BE2C (cell line): ENCODE measurements at regions not wholly inside any gene's neighbourhood (a gene's known extent, or its start where the extent isn't known, plus 50 kb on each side); places are given as distances from the start of the nearest gene placed in this dataset.
A peak's percentile ranks its signal among the peaks of the same experiment; 100 is the strongest.

Experiments
- DNase-seq: peaks from one replicate; pipeline ENCODE4 v3.0.0-alpha.2; 2020
- H3K27me3 ChIP-seq: fragments of 250-450 bp; sonication (Bioruptor Pico); 2 replicates; pipeline ENCODE4 v1.5.1; 2020; ENCODE audit warnings: mild to moderate bottlenecking
- H3K36me3 ChIP-seq: fragments of 250-450 bp; sonication (Bioruptor Pico); 2 replicates; pipeline ENCODE4 v1.5.1; 2020; ENCODE audit warnings: mild to moderate bottlenecking
- H3K4me1 ChIP-seq: fragments of 250-450 bp; sonication (Bioruptor Pico); 2 replicates; pipeline ENCODE4 v1.5.1; 2020
- H3K4me3 ChIP-seq: 2 replicates; pipeline ENCODE4 v1.5.1; 2011; ENCODE audit warnings: low read depth, low read length
- H3K9me3 ChIP-seq: fragments of 250-450 bp; sonication (Bioruptor Pico); 2 replicates; pipeline ENCODE4 v1.5.1; 2020
- CTCF ChIP-seq: IDR thresholded peaks from 2 replicates; pipeline ENCODE4 v1.5.1; 2012; ENCODE audit warnings: mild to moderate bottlenecking, low read depth, low read length

- no peak for DNase-seq
- no peak overlapping the region for H3K4me3 ChIP-seq
- H3K27me3 ChIP-seq = no peaks in the 10 kb centered on the region
- peaks cover 9% of the 10 kb centered on the region for H3K4me1 ChIP-seq
- no peak for TF ChIP-seq CTCF
- no peaks in the 10 kb centered on the region for H3K9me3 ChIP-seq
- H3K36me3 ChIP-seq = no peaks in the 10 kb centered on the region
Observed at GRCh38 chr5:157924490-157924889, 65.5 kb upstream of the CLINT1 start.

DNA sequence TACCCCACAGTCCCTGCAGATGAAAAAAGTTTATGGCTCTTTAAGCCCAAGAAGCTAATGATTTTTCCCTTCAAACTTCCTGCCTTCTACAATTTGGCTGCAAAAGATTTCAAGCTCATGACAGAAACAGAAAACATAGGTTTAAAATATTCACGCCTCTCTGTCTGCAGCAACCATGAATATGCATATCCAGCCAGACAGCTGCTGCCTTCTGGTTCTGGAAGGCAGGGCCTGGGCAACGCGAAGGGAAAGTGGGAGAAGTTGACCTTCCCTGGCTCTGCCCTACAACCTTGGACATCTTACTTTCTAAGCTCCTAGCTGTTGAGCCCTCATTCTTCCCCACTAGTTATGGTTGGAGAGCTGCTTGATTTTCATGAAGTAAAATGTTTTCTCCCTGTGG, 64.8 kb upstream of the CLINT1 start:
- H3K36me3 ChIP-seq = no peaks in the 10 kb centered on the region
- DNase-seq = no peak
- H3K9me3 ChIP-seq = no peaks in the 10 kb centered on the region
- TF ChIP-seq CTCF = no peak
- no peaks in the 10 kb centered on the region for H3K27me3 ChIP-seq
- H3K4me3 ChIP-seq = no peak overlapping the region
- peaks cover 14% of the 10 kb centered on the region for H3K4me1 ChIP-seq

- Histone ChIP-seq H3K27me3 (no peaks in the 10 kb centered on the region), H3K9me3 (no peaks in the 10 kb centered on the region), H3K4me1 (peaks cover 25% of the 10 kb centered on the region), H3K36me3 (no peaks in the 10 kb centered on the region), H3K4me3 (no peak overlapping the region)
- no peak for TF ChIP-seq CTCF
- no peak for DNase-seq
Observed at GRCh38 chr5:157922026-157922425, 63.1 kb upstream of the CLINT1 start.

DNA sequence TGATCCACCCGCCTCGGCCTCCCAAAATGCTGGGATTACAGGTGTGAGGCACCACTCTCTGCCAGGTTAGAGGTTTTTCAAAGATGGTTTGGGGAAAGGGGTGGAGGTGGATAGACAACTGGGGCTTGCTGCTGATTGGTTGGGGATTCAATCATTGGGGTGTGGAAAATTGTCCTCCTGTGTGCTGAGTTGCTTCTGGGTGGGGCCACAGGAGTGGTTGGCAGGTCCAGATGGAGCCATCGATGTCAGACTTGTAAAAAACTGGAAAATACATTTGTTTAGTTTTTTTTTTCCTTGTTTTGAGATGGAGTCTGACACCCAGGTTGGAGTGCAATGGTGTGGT, 61.9 kb upstream of the CLINT1 start:
- TF ChIP-seq CTCF = no peak
- no peak for DNase-seq
- H3K27me3 ChIP-seq = no peaks in the 10 kb centered on the region
- H3K4me3 ChIP-seq = no peak overlapping the region
- H3K36me3 ChIP-seq = no peaks in the 10 kb centered on the region
- no peaks in the 10 kb centered on the region for H3K9me3 ChIP-seq
- H3K4me1 ChIP-seq = peaks cover 25% of the 10 kb centered on the region

- TF ChIP-seq CTCF = no peak
- peak overlapping the region; percentile 53 for H3K4me3 ChIP-seq
- no peak for DNase-seq
- H3K36me3 ChIP-seq = no peaks in the 10 kb centered on the region
- H3K9me3 ChIP-seq = no peaks in the 10 kb centered on the region
- H3K27me3 ChIP-seq = no peaks in the 10 kb centered on the region
- H3K4me1 ChIP-seq = peaks cover 34% of the 10 kb centered on the region
Observed at GRCh38 chr5:157918811-157919742, 60.1 kb upstream of the CLINT1 start.
